ENCODE measurements at regions not wholly inside any gene's neighbourhood (a gene's known extent, or its start where the extent isn't known, plus 50 kb on each side); places are given as distances from the start of the nearest gene placed in this dataset.

- no peaks in the 10 kb centered on the region for H3K27me3 ChIP-seq (ENCODE audit: control insufficient read depth, insufficient read depth, low read length)
- CTCF ChIA-PET = no interaction called here
- no peak overlapping the region for H3K4me3 ChIP-seq (ENCODE audit: low read depth, low read length)
- POLR2A ChIA-PET = no interaction called here
- TF ChIP-seq, protein P1, sequence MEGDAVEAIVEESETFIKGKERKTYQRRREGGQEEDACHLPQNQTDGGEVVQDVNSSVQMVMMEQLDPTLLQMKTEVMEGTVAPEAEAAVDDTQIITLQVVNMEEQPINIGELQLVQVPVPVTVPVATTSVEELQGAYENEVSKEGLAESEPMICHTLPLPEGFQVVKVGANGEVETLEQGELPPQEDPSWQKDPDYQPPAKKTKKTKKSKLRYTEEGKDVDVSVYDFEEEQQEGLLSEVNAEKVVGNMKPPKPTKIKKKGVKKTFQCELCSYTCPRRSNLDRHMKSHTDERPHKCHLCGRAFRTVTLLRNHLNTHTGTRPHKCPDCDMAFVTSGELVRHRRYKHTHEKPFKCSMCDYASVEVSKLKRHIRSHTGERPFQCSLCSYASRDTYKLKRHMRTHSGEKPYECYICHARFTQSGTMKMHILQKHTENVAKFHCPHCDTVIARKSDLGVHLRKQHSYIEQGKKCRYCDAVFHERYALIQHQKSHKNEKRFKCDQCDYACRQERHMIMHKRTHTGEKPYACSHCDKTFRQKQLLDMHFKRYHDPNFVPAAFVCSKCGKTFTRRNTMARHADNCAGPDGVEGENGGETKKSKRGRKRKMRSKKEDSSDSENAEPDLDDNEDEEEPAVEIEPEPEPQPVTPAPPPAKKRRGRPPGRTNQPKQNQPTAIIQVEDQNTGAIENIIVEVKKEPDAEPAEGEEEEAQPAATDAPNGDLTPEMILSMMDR (IDR thresholded peaks at IDR 0.05; ENCODE audit: insufficient read depth, low read depth, low read length) = no peak
- no peak for DNase-seq (ENCODE audit: low read depth)
- H3K36me3 ChIP-seq (ENCODE audit: control insufficient read depth, insufficient read depth, low read length) = no peaks in the 10 kb centered on the region
Measured at GRCh38 chr12:24153079-24153478, 203.6 kb upstream of the SOX5 start.

GRCh38 chr12:24152270-24152669 is 202.8 kb upstream of the SOX5 start:
- TF ChIP-seq, protein P1 (IDR thresholded peaks at IDR 0.05; ENCODE audit: insufficient read depth, low read depth, low read length) = no peak
- no peak for DNase-seq (ENCODE audit: low read depth)
- ChIA-PET POLR2A (no interaction called here), CTCF (no interaction called here)
- Histone ChIP-seq H3K27me3 (ENCODE audit: control insufficient read depth, insufficient read depth, low read length) (no peaks in the 10 kb centered on the region), H3K36me3 (ENCODE audit: control insufficient read depth, insufficient read depth, low read length) (no peaks in the 10 kb centered on the region), H3K4me3 (ENCODE audit: low read depth, low read length) (no peak overlapping the region)

GRCh38 chr12:24143928-24144327 is 194.5 kb upstream of the SOX5 start:
- POLR2A ChIA-PET = no interaction called here

GRCh38 chr12:24139035-24139434 is 189.6 kb upstream of the SOX5 start:
- no peak overlapping the region for H3K4me3 ChIP-seq (ENCODE audit: low read depth, low read length)
- TF ChIP-seq, protein P1 (IDR thresholded peaks at IDR 0.05; ENCODE audit: insufficient read depth, low read depth, low read length) = no peak
- ChIA-PET CTCF (no interaction called here), POLR2A (no interaction called here)
- DNase-seq (ENCODE audit: low read depth) = no peak
- H3K27me3 ChIP-seq (ENCODE audit: control insufficient read depth, insufficient read depth, low read length) = no peaks in the 10 kb centered on the region
- H3K36me3 ChIP-seq (ENCODE audit: control insufficient read depth, insufficient read depth, low read length) = no peaks in the 10 kb centered on the region

More at GRCh38 chr12:24143928-24144327, 194.5 kb upstream of the SOX5 start:
- H3K27me3 ChIP-seq (ENCODE audit: control insufficient read depth, insufficient read depth, low read length) = no peaks in the 10 kb centered on the region
- no peaks in the 10 kb centered on the region for H3K36me3 ChIP-seq (ENCODE audit: control insufficient read depth, insufficient read depth, low read length)
- TF ChIP-seq, protein P1 (IDR thresholded peaks at IDR 0.05; ENCODE audit: insufficient read depth, low read depth, low read length) = no peak
- CTCF ChIA-PET = no interaction called here
- H3K4me3 ChIP-seq (ENCODE audit: low read depth, low read length) = no peak overlapping the region
- no peak for DNase-seq (ENCODE audit: low read depth)

DNA sequence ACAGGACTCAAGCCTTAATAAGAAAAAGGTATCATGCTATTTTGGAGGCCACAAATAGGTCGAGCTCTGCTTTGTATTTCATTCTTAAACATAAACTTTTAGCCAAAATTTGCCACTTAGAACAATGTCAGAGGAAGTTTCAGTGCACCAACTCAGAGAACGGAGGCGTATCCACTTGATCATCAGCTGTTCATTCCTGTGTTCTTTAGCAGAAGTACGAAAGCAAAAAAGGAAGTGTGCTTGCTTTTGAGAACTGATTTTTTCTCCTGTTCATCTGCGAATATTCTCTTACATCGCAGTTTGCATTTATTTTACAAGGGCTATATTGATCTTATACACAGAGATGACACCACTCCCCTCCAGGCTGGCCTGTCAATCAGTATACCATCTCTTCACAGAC is 188.6 kb upstream of the SOX5 start:
- CTCF ChIA-PET = no interaction called here
- no peak for DNase-seq (ENCODE audit: low read depth)

More for the DNA sequence above, 188.6 kb upstream of the SOX5 start:
- Histone ChIP-seq H3K27me3 (ENCODE audit: control insufficient read depth, insufficient read depth, low read length) (no peaks in the 10 kb centered on the region), H3K36me3 (ENCODE audit: control insufficient read depth, insufficient read depth, low read length) (no peaks in the 10 kb centered on the region), H3K4me3 (ENCODE audit: low read depth, low read length) (no peak overlapping the region)
- TF ChIP-seq, protein P1 (IDR thresholded peaks at IDR 0.05; ENCODE audit: insufficient read depth, low read depth, low read length) = no peak
- POLR2A ChIA-PET = no interaction called here
